ENCODE measurements at regions not wholly inside any gene's neighbourhood (a gene's known extent, or its start where the extent isn't known, plus 50 kb on each side); places are given as distances from the start of the nearest gene placed in this dataset.

DNA sequence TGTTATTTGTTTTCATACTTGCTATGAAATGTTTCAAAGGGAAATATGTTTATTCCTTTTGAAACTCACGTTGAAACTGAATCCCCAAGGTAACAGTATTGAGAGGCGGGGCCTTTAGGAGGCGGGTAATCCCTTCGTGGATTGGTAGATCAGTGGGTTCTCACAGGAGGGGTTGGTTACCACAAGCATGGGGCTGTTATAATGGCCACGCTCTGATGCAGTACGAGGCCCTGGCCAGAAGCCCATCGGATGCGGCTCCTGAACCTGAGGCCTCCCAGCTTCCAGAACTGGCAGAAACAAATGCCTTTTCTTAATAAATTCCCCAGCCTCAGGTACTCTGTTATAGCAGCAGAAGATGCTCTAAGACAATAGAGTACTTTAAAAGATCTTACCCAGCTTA lies 135.7 kb downstream of the ASB1 start:
- no peak overlapping the region for H3K27ac ChIP-seq
- H3K4me1 ChIP-seq: no peaks in the 10 kb centered on the region
- intact Hi-C loops (cut with DNase I; ENCODE audit: low total_unique reads): no loop called here
- H3K36me3 ChIP-seq: no peaks in the 10 kb centered on the region
- no peaks in the 10 kb centered on the region for H3K9me3 ChIP-seq
- DNase-seq: no peak
- no peaks in the 10 kb centered on the region for H3K27me3 ChIP-seq
- no peak for TF ChIP-seq POLR2A (IDR thresholded peaks at IDR 0.05)
- TF ChIP-seq, protein P1, sequence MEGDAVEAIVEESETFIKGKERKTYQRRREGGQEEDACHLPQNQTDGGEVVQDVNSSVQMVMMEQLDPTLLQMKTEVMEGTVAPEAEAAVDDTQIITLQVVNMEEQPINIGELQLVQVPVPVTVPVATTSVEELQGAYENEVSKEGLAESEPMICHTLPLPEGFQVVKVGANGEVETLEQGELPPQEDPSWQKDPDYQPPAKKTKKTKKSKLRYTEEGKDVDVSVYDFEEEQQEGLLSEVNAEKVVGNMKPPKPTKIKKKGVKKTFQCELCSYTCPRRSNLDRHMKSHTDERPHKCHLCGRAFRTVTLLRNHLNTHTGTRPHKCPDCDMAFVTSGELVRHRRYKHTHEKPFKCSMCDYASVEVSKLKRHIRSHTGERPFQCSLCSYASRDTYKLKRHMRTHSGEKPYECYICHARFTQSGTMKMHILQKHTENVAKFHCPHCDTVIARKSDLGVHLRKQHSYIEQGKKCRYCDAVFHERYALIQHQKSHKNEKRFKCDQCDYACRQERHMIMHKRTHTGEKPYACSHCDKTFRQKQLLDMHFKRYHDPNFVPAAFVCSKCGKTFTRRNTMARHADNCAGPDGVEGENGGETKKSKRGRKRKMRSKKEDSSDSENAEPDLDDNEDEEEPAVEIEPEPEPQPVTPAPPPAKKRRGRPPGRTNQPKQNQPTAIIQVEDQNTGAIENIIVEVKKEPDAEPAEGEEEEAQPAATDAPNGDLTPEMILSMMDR (IDR thresholded peaks at IDR 0.05): no peak
- no peak overlapping the region for H3K4me3 ChIP-seq

DNA sequence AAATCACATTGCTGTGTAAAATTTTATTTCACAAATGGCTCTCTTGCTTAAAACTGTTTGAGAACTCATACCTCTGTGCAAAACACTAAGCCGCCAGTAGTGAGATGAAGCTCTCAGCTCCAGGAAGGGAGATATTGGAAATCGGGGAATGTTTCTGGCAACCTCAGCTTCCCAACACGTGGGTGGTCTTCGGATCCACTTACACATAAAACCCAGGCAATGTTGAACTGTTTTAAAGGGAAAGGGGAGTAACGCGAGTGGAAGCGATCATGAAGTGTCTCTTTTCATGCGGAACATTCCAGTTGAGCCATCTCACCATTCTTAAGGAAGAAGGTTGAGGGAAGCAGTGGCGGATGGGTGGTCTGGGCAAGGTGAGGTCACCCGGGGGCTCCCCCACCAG lies 136.8 kb downstream of the ASB1 start:
- Histone ChIP-seq H3K9me3 (no peaks in the 10 kb centered on the region), H3K4me3 (no peak overlapping the region), H3K4me1 (no peaks in the 10 kb centered on the region), H3K27ac (no peak overlapping the region), H3K27me3 (no peaks in the 10 kb centered on the region), H3K36me3 (no peaks in the 10 kb centered on the region)
- no peak for DNase-seq
- intact Hi-C loops (cut with DNase I; ENCODE audit: low total_unique reads): no loop called here
- TF ChIP-seq, protein P1 (IDR thresholded peaks at IDR 0.05): no peak
- no peak for TF ChIP-seq POLR2A (IDR thresholded peaks at IDR 0.05)

DNA sequence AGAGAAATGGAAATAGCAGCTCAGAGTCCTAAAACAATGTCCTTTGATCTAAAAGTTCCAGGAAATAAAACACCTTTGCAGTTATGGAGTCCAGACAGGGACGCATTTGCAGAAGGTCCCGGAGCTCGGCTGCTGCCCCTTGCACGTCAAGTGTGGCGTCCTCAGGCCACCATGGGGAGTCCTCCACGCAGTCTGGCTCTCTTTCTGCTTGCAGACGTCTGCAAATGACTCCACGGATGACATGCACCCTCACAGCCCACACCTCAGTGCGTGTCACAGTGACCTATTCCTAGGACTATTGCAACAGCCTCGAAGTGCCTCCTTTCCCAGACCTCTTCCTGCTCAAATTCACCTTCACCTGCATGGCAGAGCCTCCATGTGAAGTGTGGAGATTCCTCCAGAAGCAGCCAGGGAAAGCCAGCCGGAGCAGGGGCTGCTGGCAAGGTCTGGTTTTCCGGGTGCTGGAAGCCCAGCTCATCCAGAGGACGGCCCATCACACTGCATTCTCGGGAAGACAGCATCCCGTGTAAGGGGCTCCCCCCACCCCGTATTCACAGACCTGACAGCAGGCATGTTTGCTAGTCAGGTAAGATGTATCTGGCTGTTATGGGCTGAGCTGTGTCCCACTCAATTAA lies 137.7 kb downstream of the ASB1 start:
- Histone ChIP-seq H3K36me3 (no peaks in the 10 kb centered on the region), H3K27ac (no peak overlapping the region), H3K27me3 (no peaks in the 10 kb centered on the region), H3K4me3 (no peak overlapping the region), H3K4me1 (no peaks in the 10 kb centered on the region), H3K9me3 (no peaks in the 10 kb centered on the region)
- intact Hi-C loops (cut with DNase I; ENCODE audit: low total_unique reads): no loop called here
- TF ChIP-seq POLR2A (IDR thresholded peaks at IDR 0.05): no peak
- TF ChIP-seq, protein P1 (IDR thresholded peaks at IDR 0.05): no peak
- DNase-seq: no peak

DNA sequence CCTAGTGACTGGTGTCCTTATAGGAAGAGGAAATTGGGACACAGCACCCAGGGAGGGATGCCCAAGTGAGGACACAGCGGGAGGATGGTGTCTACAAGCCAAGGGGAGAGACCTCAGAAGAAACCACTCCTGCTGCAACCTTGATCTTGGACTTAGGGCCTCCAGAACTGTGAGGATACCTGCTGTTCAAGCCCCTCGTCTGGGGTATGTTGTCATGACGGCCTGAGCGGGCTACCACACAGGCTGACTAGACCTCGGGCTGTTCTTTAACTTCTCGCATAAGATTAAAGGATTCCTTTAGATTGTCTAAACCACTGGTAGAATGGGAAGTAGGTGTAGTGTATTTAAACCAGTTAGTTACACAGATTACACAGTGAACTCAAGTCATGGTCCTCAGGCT lies 138.3 kb downstream of the ASB1 start:
- TF ChIP-seq, protein P1 (IDR thresholded peaks at IDR 0.05): no peak
- TF ChIP-seq POLR2A (IDR thresholded peaks at IDR 0.05): no peak
- Histone ChIP-seq H3K4me3 (no peak overlapping the region), H3K4me1 (no peaks in the 10 kb centered on the region), H3K27ac (no peak overlapping the region), H3K9me3 (no peaks in the 10 kb centered on the region), H3K36me3 (no peaks in the 10 kb centered on the region), H3K27me3 (no peaks in the 10 kb centered on the region)
- no peak for DNase-seq
- intact Hi-C loops (cut with DNase I; ENCODE audit: low total_unique reads): no loop called here

DNA sequence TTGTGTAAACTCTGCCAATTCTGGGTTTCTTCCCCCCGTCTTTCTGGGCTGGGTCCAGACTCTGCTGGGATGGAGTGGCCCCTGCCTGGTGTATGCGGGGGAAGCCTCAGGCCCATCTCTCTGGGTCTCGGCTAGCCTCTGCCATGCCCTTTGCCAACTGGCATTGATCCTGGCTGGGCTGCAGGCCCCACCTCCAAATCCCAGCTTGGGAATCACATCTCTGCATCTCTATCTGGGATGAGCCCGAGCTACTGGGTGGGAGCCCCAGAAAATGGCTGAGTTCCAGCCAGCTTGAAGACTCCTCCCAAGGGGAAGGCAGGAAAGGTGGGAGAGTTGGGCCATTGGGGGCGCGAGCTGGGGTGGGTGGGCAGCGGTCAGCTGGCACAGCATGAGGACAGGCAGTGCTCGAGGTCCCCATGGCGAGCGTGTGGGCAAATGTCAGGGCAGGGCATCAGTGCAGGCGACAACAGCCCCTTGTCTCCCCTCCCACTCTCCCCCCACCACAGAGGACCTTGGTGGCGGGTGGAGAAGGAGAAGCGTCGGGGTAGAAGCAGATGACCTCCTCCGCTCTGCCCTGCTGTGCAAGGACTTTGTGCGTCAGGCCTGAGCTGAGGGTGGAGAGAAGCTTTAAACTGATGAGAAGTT lies 139.4 kb downstream of the ASB1 start:
- Histone ChIP-seq H3K4me1 (no peaks in the 10 kb centered on the region), H3K4me3 (no peak overlapping the region), H3K27me3 (no peaks in the 10 kb centered on the region), H3K27ac (no peak overlapping the region), H3K9me3 (no peaks in the 10 kb centered on the region), H3K36me3 (no peaks in the 10 kb centered on the region)
- DNase-seq: no peak
- TF ChIP-seq, protein P1 (IDR thresholded peaks at IDR 0.05): no peak
- TF ChIP-seq POLR2A (IDR thresholded peaks at IDR 0.05): no peak
- intact Hi-C loops (cut with DNase I; ENCODE audit: low total_unique reads): no loop called here

Data from uterus (tissue), 3 donors.